HG02852 (cell line): ENCODE measurements at regions not wholly inside any gene's neighbourhood (a gene's known extent, or its start where the extent isn't known, plus 50 kb on each side); places are given as distances from the start of the nearest gene placed in this dataset.
"Not testable (repeated sequence)": the region's sequence is repeated elsewhere in the genome, so short reads cannot be mapped to it uniquely, and the experiment has no call there.

Source experiments
- ATAC-seq: cut with Tn5 transposase; IDR thresholded peaks from one replicate; pipeline ENCODE4 v1.9.1; 2021; ENCODE audit warnings: mild to moderate bottlenecking, moderate library complexity; ENCODE audit not compliant: unreplicated experiment

DNA sequence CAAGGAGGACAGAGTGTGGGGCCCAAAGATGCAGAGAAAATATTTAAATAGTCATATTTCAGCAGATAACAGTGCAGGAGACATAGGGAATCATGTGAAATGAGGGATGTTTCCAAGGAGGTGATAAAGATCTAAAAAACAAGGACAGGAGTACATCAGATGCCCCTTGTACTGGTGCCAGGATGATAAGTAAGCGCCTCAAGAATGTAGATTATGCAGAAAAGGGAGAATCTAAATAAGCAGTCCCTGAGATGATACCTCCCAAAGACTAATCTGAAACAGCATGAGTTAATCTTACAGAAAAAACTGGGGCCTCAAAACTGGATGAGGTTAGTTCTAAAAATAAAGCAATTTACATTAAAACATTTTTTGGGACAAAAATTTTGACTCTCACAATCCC is 136.1 kb upstream of the WDFY3 start:
- ATAC-seq: no peak

DNA sequence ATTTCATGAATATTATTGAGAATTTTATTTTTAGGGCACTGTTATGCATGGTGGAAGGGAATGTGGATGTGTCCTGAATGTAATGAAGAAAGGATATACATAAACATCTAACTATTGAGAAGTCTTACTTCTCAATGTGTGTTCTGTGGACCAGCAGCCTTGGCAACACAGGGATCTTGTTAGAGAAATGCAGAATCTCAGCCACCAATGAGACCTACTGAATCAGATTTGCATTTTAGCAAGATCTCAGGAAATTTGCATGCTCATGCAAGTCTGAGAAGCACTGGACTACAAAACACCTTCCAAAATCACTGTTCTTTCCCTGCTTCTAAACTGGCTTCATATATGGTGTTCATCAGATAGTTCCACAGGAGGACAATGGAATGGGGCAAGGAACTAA is 139.7 kb upstream of the WDFY3 start:
- ATAC-seq: no peak

DNA sequence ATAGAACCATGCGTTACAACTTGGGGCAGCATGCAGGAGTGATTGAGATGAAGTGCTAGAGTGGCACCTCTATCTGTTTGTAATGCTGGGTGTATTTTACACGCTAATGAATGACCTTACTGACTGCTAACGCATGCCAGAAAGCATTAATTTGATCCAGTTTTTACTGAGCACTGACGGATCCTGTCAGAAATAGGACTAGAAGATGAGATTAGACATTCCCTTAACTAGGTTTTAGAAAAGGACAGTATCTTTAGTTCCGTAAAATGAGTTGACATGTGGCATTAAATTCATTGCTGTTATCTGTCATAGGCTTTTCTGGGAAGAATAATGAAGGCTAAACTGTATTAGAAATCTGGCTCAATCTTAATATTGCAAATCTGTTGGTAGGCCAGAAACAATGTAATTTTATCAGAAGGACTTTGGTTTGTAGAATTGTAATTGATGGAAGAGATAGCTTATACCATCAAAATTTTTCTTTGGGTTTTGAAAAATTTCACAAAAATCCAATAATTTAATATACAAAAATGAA is 140.4 kb upstream of the WDFY3 start:
- ATAC-seq: no peak

DNA sequence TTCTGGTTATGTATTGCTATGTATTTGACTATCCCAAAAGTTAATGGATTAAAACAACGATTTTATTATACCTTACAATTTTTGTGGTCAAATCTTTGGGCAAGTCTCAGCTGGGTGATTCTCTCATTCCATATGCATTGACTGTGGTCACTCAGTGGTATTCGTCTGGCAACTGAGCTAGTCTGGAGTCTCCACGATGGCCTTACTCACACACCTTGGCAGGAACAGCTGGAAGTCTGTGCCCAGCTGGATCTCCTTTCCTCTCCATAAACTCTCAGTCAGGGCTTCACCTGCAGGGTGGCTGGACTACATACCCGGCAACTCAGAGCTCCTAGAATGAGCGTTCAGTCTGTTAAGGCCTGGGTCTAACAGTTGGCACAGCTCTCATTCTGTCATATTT is 141.1 kb upstream of the WDFY3 start:
- no peak for ATAC-seq

DNA sequence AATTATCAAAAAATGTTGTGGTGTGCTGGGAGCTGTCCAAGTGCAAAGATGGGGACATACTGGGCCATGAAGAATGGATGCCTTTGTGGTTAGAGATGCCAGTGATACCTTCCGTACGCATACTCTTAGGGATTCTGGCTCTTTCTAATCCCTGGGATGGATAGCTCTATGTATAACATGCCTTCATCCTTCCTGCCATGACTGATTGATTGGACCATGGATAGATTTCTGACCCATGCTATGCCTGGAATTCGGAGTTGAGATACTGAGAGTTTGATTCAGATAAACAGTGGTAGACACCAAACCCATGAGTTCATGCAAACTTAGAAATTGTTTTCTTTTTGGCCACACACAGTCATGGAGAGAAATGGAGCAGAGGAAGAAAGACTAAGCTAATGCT is 147.2 kb upstream of the WDFY3 start:
- no peak for ATAC-seq

DNA sequence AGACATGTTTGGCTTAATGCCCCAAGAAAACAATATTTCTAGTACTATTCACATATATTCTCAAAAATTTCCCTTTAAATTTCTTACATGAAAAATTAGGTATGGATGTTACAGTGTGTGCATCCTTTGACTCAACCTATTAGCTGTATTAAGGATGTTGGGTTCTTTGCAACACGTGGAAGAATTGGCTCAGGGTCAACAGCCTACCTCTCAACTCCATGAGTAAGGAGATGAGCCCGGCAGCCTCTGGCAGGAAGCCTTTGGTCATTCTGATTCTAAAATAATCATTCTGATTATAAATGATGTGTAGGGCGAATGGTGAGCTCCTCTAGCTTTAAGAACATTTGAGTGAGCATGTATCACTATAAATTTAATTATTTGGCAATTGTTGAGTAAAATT is 148.0 kb upstream of the WDFY3 start:
- ATAC-seq: no peak

DNA sequence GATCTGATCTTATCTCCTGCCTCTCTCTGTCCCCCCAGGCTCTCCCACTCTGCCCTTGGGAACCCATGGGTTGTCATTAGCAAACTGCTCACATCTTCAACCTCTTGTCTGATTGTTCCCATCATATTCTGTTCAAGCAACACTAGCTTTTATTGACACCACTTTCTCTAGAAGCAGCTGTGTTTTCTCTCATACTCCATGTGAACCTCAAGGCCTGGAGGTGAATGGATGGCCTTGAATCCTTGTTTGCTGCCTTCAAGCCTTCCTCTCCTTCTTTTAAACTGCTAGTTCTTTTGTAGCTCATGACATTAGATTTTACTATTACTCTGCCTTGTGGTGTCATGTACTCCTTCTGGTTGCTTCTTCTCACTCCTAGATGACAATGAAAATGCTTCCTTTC is 149.5 kb upstream of the WDFY3 start:
- no peak for ATAC-seq

DNA sequence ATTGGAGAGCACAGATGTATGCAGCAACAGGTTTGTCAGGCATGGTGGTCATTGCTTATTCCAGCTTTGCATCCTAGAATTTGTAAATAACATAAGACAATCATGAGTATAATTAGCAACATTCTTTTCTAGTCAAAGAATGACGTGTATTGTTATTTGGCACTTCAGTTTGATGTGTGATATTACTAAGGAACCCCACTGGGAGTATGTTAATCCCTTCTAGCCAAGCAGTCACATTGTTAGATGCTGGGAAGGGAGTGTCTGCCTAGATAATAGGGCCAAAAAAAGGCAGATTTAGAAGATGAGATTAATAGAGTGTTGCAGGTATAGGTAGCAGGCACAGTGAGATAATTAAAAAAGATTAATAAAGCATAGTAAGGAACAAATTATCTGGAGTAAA is 159.2 kb upstream of the WDFY3 start:
- no peak for ATAC-seq

DNA sequence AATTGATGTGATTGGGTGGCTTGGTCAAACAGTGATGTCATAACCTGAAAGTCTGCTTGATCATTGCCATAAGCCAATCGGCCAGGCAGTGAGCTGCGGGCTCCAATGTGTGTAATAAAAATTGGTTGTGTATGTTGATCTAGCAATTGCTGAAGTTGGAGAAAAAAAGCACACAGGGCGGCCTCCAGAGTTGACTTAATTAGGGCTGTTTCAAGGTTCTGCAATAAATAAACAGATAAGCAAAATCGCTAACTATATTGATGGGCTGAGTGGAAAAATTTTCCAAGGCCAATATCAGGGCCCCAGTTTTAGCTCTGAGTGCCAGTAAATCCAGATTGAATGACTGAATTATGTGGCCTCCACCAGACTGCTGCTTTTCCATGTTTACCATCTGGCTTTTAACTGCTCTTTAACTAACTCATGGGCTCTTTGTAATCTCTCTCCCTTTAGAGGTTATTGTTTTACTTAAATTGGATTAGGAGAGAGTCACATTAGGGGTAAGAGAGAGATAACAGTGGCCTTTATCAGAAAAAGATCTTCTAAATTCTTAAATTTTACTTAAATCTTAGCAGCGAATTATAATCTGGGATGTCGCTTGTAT is 160.6 kb upstream of the WDFY3 start:
- ATAC-seq: no peak

DNA sequence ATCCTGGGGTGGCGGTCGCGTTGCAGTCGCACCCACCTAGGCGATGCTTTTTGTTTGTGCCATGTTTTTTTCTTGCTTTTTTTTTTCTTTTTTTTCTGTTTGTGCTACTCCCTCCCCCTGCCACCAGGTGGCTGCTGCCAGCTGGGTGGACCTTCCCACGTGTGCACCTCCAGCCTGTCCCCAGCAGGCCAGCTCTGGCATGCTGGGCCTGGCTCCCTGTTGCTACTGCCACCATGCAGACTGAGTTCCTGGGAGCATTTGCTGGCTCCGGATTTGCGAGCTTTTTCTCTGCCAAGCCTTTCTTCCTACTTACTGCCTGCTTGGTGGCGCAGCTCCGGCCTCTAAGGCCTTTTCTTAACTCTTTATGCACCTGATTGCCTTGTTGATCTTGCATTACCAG is 161.2 kb upstream of the WDFY3 start:
- peak; percentile 83 for ATAC-seq

DNA sequence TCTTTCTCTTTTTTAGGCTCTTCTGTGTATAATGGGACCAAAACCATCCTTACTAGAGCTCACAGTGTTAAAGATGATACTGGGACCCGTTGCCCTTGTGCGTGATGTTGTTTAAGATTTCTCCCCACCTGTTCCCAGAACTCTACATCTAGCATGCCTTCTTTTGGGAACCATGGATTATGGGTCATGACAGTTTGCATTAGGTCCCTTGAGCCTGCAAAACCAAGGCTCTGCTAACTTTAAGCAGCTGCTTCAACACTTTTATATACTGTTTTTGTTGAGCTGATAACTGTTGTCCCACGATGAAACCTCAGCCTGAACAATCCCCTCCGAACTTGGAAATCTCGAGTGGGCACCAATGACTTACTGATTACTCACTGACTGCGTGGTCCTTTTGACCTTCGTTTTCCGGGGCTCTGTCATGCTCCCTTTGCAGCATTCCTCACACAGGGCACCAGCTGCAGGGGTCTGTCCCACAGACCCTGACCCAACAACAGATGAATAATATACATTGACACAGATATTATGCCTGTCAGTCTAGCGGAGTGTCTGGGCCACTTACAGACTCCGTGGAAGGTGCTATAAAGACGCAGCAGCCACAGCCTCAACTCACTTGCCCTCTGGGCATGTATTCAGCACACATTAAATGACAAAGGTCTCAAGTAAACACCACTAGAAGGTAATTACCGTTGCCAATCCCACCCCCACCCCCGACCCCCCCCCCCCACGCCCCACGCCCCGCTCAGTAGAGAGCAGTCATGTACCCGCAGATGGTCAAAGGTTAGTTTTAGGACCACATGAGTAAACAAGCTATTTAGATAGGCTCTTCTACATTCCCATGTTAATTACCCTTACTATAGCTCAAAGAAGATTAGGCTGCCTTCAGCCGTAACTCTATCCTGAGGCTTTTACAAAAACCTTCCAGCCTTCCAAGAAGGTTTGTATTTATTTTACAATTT is 162.0 kb upstream of the WDFY3 start:
- no peak for ATAC-seq

DNA sequence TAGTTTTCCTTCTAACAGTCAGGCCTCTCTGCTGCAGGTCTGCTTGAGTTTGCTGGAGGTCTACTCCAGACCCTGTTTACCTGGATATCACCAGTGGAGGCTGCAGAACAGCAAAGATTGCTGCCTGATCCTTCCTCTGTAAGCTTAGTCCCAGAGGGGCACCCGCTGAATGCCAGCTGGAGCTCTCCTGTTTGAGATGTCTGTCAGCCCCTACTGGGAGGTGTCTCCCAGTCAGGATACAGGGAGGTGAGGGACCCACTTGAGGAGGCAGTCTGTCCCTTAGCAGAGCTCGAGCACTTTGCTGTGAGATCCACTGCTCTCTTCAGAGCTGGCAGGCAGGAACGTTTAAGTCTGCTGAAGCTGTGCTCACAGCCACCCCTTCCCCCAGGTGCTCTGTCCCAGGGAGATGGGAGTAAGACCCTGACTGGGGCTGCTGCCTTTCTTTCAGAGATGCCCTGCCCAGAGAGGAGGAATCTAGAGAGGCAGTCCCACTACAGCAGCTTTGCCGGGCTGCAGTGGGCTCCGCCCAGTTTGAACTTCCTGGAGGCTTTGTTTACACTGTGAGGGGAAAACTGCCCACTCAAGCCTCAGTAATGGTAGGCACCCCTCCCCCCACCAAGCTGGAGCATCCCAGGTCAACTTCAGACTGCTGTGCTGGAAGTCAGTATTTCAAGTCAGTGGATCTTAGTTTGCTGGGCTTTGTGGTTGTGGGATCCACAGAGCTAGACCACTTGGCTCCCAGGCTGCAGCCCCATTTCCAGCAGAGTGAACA is 163.1 kb upstream of the WDFY3 start:
- ATAC-seq: not testable (repeated sequence)

DNA sequence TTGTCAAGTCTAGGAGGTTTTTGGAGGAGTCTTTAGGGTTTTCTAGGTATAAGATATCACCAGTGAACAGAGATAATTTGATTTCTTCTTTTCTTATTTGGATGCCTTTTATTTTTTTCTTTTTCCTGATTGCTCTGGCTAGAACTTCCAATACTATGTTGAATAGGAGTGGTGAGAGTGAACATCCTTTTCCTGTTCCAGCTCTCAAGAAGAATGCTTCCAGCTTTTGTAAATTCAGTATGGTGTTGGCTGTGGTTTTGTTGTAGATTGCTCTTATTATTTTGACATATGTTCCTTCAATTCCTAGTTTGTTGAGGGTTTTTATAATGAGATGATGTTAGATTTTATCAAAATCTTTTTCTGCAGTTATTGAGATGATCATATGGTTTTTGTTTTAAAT is 165.6 kb upstream of the WDFY3 start:
- ATAC-seq: no peak

DNA sequence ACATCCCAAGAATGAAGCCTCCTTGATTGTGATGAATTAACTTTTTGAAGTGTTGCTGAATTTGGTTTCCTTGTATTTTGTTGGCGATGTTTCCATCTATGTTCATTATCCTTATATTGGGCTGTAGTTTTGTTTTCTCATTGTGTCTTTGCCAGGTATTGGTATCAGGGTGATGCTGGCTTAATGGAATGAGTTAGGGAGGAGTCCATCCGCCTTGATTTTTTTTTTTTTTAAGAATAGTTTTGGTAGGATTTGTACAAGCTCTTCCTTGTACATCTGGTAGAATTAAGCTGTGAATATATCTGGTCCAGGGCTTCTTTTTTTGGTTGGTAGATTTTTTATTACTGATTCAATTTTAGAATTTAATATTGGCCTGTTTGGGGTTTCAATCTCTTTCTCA is 166.1 kb upstream of the WDFY3 start:
- ATAC-seq: no peak

DNA sequence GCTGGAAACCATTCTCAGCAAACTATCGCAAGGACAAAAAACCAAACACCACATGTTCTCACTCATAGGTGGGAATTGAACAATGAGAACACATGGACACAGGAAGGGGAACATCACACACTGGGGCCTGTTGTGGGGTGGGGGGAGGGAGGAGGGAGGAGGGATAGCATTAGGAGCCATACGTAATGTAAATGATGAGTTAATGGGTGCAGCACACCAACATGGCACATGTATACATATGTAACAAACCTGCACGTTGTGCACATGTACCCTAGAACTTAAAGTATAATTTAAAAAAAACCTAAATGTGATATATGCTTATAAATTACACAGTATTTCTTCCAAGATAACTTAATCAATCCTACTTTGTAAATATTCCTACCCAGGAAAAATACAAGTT is 173.3 kb upstream of the WDFY3 start:
- ATAC-seq: not testable (repeated sequence)

DNA sequence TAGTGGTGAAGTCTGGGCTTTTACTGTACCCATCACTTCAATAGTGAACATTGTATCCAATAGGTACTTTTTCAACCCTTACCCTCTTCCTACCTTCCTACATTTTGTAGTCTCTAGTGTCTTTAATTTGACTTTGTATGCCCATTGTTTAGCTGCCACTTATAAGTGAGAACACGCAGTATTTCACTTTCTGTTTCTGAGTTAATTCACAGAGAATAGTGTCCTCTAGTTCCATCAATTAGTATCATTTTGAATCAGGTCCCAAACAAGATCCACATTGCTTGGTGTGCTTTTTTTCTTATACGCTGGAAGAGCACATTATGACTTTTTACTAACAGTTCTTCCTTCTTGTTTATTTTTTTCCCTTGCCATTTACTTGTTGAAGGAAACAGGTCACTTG is 176.0 kb upstream of the WDFY3 start:
- no peak for ATAC-seq

DNA sequence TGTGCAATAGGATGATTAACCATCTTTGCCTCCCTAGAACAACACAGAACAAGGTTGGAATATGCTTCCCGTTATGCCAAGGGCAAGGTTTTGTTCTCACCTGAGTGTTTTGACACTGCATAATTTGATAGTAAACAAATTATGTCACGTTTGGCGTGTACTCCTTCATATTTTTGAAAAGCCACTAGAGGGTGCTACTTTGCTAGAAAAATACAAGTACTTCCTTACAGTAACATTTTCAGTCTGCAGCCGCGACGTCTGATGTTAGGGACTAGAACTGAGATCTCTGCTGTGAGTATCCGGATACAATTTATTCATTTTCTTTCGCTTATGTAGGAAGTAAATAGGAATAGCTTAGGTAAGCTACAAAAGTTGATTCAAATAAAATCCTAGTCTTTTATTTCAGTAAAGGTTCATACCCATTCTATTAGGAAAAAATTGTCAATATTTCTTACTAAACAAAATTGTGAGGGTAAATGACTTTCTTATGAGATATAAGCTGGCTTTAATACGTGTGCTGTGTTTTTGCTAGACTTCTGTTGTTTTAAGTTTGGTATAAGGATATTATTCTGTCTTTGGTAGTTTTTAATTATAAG is 181.1 kb upstream of the WDFY3 start:
- ATAC-seq: peak; percentile 87

DNA sequence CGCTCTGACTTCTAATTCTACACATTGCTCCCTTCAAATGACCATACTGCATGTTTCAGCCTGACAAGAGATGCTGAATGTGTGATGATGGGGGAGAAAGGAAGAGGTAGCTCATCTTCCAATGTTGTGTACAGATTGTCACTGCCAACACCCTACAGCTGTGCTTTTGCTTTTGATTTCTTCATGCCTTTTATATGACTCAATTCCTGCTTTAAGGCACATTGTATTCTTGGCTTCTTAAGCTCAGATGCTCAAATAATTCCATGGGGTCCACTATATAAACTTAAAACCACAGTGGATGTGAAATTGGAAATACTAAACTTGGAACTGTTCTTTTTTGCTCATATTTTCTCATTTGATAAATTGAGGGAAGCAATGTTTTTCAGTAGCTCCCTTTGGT is 183.2 kb upstream of the WDFY3 start:
- no peak for ATAC-seq

DNA sequence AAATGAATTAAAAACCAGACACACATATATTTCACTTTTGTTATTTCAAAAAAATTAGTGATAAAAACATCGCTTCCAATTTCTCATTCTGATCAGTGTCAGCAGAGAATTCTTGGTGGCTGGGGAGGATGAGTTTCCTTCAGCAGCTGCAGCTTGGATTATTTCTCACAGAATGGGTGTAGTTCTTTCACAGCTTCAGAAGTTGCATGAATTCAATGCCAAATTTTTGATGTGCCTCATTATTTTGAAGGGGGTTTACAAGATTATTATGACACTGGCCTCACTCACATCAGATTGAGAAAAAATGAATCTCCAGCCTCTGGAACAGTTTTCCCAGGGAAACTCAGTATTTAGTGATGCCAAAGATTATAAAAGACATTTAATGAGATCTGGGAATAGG is 184.9 kb upstream of the WDFY3 start:
- ATAC-seq: no peak

DNA sequence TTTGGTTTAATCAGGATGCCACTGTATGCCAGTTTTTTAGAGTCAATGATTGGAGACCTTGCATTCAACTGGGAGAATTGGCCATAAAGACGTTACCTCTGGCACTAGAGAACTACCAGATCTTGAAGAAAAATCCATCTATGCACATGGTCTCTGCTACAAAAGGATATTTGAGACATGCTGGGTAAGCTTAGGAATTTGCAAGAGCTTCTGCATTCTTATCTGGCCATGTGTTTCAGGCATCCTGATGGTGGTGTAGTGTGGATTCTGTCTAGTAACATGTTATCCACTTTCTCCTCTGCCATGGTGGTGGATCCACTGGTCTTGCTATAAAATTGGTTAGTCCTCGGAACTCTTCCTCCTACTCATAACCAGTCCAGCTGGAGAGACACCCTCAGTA is 185.3 kb upstream of the WDFY3 start:
- ATAC-seq: no peak

DNA sequence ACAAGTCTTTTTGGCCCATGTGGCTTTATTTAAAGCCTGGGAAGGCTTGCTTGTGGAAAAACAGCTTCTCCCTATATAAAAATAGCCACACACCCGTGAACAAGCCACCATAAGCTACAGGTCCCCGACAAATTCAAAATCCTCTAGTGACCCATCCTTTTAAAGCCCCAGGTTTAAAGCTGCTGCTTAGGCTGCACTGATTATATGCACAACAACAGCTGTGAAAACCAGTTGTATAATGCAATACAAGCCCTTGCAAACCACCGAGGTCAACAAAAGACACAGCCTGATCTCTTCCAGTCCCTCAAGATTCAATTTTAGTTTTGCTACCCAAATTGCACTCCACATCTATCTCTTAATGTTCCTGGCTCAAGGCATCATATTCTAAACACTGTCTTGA is 186.0 kb upstream of the WDFY3 start:
- ATAC-seq: no peak
